NCI-H2029 (cell line): ENCODE measurements at regions not wholly inside any gene's neighbourhood (a gene's known extent, or its start where the extent isn't known, plus 50 kb on each side); places are given as distances from the start of the nearest gene placed in this dataset.

Experiments used
- DNase-seq: peaks from one replicate; lab custom pipeline; 2025; lab: John Stamatoyannopoulos, UW

DNA sequence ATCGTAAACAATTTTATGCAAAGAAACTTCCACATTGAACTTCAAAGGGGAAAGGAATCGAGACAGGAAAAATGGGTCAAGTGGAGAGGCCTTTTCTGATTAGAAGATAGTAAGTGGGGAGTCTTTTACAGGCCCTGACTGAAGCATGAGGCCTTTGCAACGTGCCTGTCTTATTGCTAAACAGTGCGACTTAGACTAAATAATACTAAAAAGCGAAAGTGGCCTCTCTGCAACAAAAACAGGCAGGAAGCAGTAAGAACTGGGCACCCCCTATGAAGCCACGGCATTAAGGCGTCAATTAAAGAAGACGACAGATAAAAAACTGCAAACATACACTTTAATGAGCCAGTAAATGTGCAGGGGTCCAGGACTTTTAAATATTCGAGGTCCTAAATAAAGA is 283.4 kb upstream of the GRIP1 start:
- DNase-seq, result no peak

DNA sequence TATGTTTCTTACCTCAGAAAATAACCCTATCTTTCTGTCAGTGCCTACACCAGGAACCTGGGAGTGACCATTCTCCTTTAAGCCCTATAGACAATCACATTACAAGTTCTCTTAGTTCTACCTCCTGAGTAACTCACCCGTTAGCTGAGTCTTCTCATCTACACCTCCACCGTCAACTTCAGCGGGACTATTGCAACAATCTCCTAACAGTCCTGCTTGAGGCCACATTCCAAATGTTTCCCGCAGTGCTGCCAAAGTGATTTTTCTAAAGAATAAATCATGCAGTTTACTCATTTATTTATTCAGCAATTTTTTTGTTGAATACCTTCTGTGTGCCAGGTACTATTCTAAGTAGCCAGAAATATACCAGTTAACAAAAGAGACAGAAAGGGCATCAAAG is 285.0 kb upstream of the GRIP1 start:
- no peak for DNase-seq

GRCh38 chr12:66964629-66965028 is 285.8 kb upstream of the GRIP1 start:
- DNase-seq, result no peak

DNA sequence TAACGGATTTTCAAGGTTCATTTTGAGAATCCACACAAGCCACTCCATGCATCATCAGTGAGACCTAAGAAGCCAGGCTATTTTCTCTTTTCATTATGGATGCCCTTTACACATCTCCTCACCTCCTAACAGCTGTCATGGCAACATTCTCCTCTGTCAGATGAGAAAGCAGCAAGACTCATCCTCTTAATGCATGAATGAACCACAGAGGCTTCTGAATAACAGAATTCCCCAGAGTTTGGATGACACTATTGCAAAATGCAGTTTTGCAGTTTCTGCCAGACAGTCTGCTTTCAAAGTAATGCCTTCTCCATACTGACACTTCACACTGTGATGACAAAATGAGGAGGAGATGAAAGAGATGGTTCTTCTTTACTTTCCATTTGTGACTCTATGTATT is 286.7 kb upstream of the GRIP1 start:
- no peak for DNase-seq

GRCh38 chr12:66971816-66972215 is 292.9 kb upstream of the GRIP1 start:
- DNase-seq, result no peak

- DNase-seq, result no peak
These were observed 292.6 kb upstream of the CAND1 start for GRCh38 chr12:66976526-66976925.

- DNase-seq, result no peak
These were observed 290.4 kb upstream of the CAND1 start for GRCh38 chr12:66978802-66979201.

DNA sequence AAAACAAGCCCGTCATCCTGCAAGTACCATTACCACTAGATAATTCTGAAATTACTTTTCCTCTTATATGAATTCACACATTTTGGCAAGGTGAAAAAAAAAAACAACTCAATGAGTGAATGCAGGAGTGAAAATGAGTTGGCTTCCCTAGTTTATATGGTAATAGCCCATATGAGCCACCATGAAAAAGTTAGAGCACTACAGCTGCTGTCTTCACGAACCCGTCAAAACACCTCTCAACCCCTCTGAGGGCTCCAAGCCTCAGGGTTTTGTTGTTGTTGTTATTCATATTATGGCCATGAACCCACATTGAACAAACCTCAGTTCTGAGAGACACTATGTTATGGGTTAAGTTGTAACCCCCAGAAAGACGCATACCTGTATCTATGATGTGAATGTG is 289.9 kb upstream of the CAND1 start:
- no peak for DNase-seq

DNA sequence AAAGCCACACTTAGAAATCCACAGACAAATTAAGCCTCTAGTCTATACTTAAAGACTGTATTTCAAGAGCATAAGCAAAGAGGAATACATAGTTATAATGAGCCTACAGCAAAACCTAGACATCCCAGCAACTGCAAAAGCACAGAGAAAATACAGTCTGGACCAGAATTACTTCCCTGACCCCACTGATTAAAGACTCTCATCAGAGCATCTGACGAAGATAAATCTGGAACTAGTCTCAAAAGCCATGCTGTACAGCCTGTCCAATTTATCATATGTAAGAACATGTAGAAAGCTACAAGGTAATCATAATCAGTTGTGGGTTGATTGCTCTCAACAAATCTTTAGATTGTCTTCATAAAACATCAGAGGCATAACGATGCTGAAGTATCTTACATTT is 285.1 kb upstream of the CAND1 start:
- DNase-seq, result no peak

GRCh38 chr12:66984962-66985361 is 284.2 kb upstream of the CAND1 start:
- DNase-seq, result no peak

DNA sequence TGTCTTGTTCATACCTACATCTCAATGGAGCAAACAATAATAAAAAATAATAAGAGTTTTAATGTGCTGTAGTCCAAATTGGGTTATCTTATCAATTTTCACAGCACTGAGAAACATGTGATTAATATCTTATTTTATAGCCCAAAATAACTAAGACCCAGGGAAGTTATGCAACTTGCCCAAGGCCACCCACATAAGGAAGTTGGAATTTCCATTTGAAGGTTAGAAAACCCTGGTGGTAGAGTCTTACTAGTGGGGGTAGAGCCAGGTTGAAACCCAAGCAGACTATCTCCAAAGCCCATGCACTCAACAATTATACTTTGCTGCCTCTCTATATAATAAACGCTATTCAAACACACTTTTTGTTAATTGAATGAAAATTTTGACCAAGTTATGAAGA is 270.0 kb upstream of the CAND1 start:
- DNase-seq, result no peak

DNA sequence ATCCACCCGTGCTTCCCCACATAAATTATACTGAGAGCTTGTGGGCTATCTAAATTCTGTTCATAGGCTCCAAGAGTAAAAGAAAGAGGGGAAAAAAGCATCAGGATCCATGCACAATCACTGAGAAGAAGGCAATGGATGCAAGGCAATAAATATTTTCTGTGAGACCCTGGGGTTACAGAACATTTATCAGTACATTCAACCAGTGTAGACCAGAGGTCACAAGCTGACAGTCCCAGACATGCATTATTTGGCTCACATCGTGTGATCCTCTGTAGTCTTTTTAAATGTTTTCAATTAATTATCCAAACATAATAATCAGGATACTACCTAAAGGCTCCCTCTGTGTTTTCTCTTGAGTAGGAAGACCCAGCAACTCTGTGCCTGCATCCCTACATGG is 267.9 kb upstream of the CAND1 start:
- DNase-seq, result no peak

DNA sequence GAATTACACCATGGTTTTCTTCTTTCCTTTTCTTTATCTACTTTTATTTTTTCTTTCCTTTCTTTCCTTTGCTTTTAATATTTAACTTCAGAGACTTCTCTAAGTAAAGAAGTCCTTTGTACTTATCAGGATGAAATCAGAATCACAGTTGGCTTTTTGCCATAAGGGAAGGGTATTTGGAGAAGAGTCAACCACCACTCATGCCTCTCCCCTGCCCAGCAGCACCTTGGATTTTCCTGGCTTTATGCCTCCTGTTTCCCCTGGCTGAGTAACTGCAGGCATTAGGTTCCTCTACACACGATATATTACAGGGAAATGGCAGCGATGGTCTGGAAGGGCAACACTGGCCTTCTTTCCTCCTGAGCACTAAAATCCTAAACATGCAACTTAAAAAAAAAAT is 266.4 kb upstream of the CAND1 start:
- peak; percentile 52 for DNase-seq

GRCh38 chr12:67006610-67007009 is 262.5 kb upstream of the CAND1 start:
- no peak for DNase-seq

GRCh38 chr12:67014642-67015041 is 254.5 kb upstream of the CAND1 start:
- no peak for DNase-seq

DNA sequence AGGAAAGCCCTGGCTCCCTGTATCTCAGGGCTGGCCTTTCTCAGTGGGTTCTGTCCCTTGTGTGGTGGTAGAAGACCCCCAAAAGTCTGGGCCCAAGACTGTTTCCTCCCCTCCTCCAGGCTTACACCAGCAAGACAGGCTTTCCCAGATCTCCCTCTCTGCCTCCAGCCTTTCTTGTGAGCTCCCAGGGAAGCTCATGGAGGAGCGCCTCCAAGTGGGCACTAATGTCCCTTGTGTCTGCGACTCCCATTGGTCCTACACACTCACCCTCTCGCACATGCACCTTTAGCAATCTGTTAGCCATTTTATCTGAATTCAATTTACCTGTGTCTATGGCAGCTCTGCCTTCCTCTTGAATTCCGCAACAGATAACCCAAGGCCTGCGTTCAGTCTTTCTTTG is 251.1 kb upstream of the CAND1 start:
- no peak for DNase-seq

GRCh38 chr12:67019070-67019469 is 250.1 kb upstream of the CAND1 start:
- DNase-seq, result peak; percentile 55

- DNase-seq, result peak; percentile 51
These were observed 243.5 kb upstream of the CAND1 start for GRCh38 chr12:67025543-67026114.

GRCh38 chr12:67026487-67027246 is 242.5 kb upstream of the CAND1 start:
- peak; percentile 41 for DNase-seq

DNA sequence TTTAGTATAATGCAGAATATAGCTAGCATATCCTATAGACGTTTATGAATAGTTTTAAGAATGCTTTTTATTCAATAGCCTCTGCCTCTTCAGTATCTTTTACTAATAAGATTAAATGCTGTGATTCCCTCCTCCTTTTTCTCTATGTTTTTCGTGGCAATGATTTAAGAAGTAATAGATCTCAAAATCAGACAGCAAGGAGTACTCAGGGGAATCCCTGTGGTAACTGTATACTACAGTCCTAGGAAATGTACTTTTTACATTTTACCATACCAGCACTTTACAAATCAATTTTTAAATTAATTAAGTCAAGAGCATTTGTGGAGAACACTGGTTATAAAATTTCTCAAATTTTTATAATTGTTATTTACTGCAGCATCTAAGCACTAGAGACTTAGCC is 240.6 kb upstream of the CAND1 start:
- DNase-seq, result no peak

- peak; percentile 64 for DNase-seq
These were observed 234.9 kb upstream of the CAND1 start for GRCh38 chr12:67034110-67034879.

- DNase-seq, result no peak
These were observed 234.0 kb upstream of the CAND1 start for GRCh38 chr12:67035121-67035520.

DNA sequence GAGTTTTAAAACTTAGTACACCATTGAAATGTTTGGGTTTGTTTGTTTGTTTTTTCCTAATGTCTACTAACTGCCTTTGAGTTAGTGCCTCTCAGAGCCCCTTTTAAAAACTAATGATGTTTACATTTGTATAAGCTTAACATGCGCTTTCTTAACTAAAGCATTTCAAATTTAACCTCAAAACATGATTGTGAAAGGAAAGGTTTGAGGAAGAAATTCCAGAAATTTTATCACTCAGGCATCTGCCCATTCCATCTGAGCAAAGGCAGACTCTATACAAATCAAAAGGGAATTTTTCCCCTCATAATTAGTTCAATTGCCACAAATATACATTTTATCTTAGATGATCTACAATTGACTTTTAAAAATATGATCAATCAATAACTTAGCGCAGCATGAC is 230.7 kb upstream of the CAND1 start:
- DNase-seq, result no peak
